GM21717 (cell line): ENCODE measurements at regions not wholly inside any gene's neighbourhood (a gene's known extent, or its start where the extent isn't known, plus 50 kb on each side); places are given as distances from the start of the nearest gene placed in this dataset.
"Not testable (repeated sequence)": the region's sequence is repeated elsewhere in the genome, so short reads cannot be mapped to it uniquely, and the experiment has no call there.

Experiments used
- ATAC-seq: cut with Tn5 transposase; IDR thresholded peaks from one replicate; pipeline ENCODE4 v1.9.1; 2021; ENCODE audit warnings: mild to moderate bottlenecking, moderate library complexity; ENCODE audit not compliant: unreplicated experiment

GRCh38 chr7:81008901-81009300, 90.0 kb upstream of the SEMA3C start:
- no peak for ATAC-seq

GRCh38 chr7:81007051-81007450, 88.2 kb upstream of the SEMA3C start:
- no peak for ATAC-seq

GRCh38 chr7:81005254-81005653, 86.4 kb upstream of the SEMA3C start:
- ATAC-seq: no peak

- no peak for ATAC-seq
Observed at GRCh38 chr7:81004098-81004497, 85.2 kb upstream of the SEMA3C start.

- no peak for ATAC-seq
Observed at GRCh38 chr7:81003326-81003725, 84.5 kb upstream of the SEMA3C start.

GRCh38 chr7:81002421-81002820, 83.6 kb upstream of the SEMA3C start:
- ATAC-seq: no peak

- ATAC-seq: no peak
Observed at GRCh38 chr7:80999771-81000170, 80.9 kb upstream of the SEMA3C start.

GRCh38 chr7:80999100-80999499, 80.2 kb upstream of the SEMA3C start:
- no peak for ATAC-seq

GRCh38 chr7:80997841-80998240, 79.0 kb upstream of the SEMA3C start:
- ATAC-seq: no peak

GRCh38 chr7:80996236-80996635, 77.4 kb upstream of the SEMA3C start:
- not testable (repeated sequence) for ATAC-seq

GRCh38 chr7:80991654-80992053, 72.8 kb upstream of the SEMA3C start:
- no peak for ATAC-seq

- ATAC-seq: no peak
Observed at GRCh38 chr7:80984619-80985018, 65.8 kb upstream of the SEMA3C start.

GRCh38 chr7:80981405-80981804, 62.6 kb upstream of the SEMA3C start:
- ATAC-seq: no peak

GRCh38 chr7:80977751-80978150, 58.9 kb upstream of the SEMA3C start:
- no peak for ATAC-seq

- ATAC-seq: no peak
Observed at GRCh38 chr7:80974396-80975358, 55.8 kb upstream of the SEMA3C start.

- no peak for ATAC-seq
Observed at GRCh38 chr7:80971225-80971624, 52.4 kb upstream of the SEMA3C start.
